GM12872 (cell line): ENCODE measurements at regions not wholly inside any gene's neighbourhood (a gene's known extent, or its start where the extent isn't known, plus 50 kb on each side); places are given as distances from the start of the nearest gene placed in this dataset.

ENCODE experiments used
- TF ChIP-seq, protein P1 (sequence below): IDR thresholded peaks from 3 replicates; pipeline ENCODE4 v1.5.1; 2011; ENCODE audit warnings: low read depth, mild to moderate bottlenecking, low read length, moderate library complexity; ENCODE audit not compliant: insufficient read depth

DNA sequence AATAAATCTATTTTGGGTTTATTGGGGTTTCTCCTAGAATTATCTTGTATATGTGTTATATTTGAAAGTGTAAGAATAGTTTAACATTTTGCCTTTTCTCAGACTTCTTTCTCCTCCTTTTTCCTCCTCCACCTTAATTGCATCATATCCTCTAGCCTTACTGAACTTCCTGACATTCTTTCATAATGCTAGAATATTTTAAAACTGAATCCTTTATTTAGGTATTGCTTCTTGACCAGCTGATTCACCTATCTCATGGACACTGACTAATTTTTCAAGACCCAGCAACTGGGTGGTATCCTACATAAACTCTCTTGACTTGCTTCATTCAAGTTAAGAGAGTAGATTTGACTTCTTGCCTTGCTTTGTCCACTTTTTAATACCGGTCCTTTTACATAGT, 1508.9 kb downstream of the STIM2 start:
- TF ChIP-seq, protein P1, sequence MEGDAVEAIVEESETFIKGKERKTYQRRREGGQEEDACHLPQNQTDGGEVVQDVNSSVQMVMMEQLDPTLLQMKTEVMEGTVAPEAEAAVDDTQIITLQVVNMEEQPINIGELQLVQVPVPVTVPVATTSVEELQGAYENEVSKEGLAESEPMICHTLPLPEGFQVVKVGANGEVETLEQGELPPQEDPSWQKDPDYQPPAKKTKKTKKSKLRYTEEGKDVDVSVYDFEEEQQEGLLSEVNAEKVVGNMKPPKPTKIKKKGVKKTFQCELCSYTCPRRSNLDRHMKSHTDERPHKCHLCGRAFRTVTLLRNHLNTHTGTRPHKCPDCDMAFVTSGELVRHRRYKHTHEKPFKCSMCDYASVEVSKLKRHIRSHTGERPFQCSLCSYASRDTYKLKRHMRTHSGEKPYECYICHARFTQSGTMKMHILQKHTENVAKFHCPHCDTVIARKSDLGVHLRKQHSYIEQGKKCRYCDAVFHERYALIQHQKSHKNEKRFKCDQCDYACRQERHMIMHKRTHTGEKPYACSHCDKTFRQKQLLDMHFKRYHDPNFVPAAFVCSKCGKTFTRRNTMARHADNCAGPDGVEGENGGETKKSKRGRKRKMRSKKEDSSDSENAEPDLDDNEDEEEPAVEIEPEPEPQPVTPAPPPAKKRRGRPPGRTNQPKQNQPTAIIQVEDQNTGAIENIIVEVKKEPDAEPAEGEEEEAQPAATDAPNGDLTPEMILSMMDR, result no peak

DNA sequence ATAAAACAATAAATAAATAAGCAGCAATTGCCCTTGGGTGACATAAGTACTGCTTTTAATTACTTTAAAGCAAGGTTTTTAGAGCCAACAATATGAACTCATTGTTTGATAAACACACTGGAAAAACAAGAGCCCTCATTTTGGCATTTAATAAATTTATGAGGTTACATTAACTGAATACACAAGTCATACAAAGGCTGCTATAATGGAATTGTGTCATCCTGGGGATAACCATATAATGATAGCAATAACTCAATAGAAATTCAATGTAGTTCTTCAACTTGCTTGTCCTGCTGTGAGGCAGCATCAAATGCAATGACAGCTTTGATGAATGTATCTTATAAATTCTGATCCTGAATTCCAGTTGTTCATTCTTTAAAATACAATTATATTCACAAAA, 1512.5 kb downstream of the STIM2 start:
- TF ChIP-seq, protein P1, result no peak

DNA sequence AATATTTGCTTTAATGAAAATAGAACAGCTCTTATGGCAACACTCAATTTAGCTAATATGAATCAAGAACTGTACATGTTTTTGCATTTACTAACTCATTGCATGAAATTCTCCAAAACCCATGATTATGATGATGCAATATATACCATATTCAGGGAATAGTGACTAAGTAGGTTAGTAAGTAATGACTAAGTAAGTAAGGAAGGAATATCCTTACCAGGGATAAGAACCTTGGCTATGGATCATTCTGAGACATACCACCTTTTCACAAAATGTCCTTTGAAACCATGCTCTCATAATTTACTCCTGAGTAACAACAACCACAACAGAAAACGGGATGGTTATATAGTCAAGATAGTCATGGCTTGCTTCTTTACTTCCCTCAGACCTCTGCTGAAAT, 1513.0 kb downstream of the STIM2 start:
- TF ChIP-seq, protein P1, result no peak

DNA sequence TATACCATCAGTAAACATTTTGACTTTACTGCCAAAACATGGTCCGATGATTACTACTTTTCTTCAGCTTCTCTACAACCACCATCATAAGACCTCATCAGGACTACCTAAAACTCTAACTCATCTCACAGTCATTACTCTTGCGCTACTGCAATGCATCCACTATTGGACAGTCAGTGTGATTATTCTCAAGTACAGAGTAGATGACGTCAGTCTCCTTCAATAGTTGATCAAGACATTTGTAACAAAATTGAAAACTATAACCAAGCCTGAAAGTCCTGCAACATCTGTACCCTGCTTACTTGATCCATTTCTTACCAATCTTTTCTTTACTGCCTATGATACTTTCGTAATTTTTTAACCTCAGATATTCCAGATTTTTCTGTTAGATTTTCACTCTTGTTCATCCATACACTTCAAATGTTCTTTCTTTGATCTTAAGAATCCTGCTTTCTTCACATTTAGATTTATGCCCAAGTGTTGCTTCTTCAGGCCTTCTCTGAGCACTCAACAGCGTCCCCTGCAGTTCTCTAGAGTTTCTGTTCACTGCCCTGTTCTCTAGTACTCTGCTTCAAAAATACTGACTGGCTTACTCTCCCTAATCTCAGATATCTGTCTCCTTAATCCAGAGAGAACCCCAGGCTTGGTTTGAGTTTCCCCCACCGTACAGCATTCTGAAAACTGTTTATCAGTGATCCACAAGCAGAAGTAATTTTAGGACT, 1517.6 kb downstream of the STIM2 start:
- TF ChIP-seq, protein P1, result no peak

DNA sequence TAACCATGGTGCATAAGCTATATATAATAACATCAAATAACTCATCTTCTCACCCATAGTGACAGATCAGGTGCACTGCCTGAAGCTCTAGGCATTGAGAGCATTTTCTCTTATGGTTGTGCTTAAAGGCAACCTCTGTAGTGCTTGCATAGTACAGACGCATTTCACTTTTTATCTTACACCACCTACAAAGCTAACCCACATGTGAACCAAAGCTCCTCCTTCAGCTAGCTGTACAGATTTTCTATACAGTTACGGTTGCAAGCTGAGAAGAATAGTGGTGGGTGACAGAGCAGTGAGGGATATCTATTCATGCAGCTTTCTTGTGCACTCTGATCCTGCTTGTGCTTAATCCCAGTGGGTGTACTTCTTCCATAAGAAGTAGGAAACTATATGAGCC, 1525.2 kb downstream of the STIM2 start:
- TF ChIP-seq, protein P1, result no peak

DNA sequence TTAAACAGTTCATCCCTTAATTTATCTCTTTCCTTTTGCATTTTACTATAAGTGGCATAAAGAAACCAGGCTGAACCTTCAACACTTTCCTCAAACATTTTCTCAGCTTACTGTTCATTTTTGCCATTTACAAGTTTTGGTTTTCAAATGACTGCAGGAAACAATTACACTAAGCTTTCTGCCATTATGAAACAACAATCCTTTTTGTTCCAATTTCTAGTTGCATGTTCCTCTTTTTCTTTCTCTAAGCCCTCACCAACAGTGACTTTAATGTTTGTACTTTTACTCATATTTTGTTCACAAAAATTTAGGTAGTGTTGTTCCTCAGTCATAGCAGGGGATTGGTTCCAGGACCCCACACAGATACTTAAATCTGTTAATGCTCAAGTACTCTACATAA, 1526.1 kb downstream of the STIM2 start:
- TF ChIP-seq, protein P1, result no peak

DNA sequence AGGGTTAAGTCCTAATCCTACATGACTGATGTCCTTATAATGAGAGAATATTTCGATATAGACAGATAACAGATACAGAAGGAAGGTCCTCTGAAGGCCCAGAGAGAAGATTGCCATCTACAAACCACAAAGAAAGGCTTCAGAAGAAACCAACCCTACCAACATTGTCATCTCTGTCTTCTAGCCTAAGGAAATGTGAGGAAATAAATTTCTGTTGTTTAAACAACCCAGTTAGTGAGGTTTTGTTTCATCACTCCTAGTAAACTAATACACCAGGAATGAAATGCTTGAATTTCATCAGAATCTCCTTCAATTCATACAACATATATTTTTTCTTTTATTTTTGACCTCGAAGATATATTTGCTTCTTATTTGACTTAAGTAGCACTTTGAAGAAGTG, 1527.8 kb downstream of the STIM2 start:
- TF ChIP-seq, protein P1, result no peak
